ENCODE measurements at regions not wholly inside any gene's neighbourhood (a gene's known extent, or its start where the extent isn't known, plus 50 kb on each side); places are given as distances from the start of the nearest gene placed in this dataset.
"Not testable (repeated sequence)": the region's sequence is repeated elsewhere in the genome, so short reads cannot be mapped to it uniquely, and the experiment has no call there.

GRCh38 chr15:29990035-29990434 is 92.7 kb upstream of the GOLGA8J start:
- TF ChIP-seq CTCF (IDR thresholded peaks at IDR 0.05) (no peak), POLR2A (IDR thresholded peaks at IDR 0.05) (no peak)
- 26 to 38% methylated on average over 2 of the region's 2 CpGs for WGBS, 2 donors
- Histone ChIP-seq H3K36me3 (replicated peaks in 1 of 2; ENCODE audit: insufficient read depth in 1 of 2, low read depth in 2 of 2) (no peaks in the 10 kb centered on the region), H3K4me1 (peaks cover 3% of the 10 kb centered on the region), H3K9me3 (no peaks in the 10 kb centered on the region), H3K27me3 (no peaks in the 10 kb centered on the region), H3K4me3 (no peak overlapping the region), H3K27ac (no peak overlapping the region)
- ATAC-seq (no peak), DNase-seq (no peak)
- intact Hi-C loops (cut with DNase I): no loop called here

GRCh38 chr15:29988701-29989100 is 94.1 kb upstream of the GOLGA8J start:
- TF ChIP-seq CTCF (IDR thresholded peaks at IDR 0.05) (no peak), POLR2A (IDR thresholded peaks at IDR 0.05) (no peak)
- Histone ChIP-seq H3K4me1 (peaks cover 3% of the 10 kb centered on the region), H3K27ac (no peak overlapping the region), H3K4me3 (no peak overlapping the region), H3K27me3 (no peaks in the 10 kb centered on the region), H3K36me3 (replicated peaks in 1 of 2; ENCODE audit: insufficient read depth in 1 of 2, low read depth in 2 of 2) (no peaks in the 10 kb centered on the region), H3K9me3 (no peaks in the 10 kb centered on the region)
- no peak for ATAC-seq
- WGBS, 2 donors: 54 to 59% methylated on average over 3 of the region's 3 CpGs
- DNase-seq: no peak
- intact Hi-C loops (cut with DNase I): no loop called here

GRCh38 chr15:29986946-29987345 is 95.8 kb upstream of the GOLGA8J start:
- Histone ChIP-seq H3K9me3 (no peaks in the 10 kb centered on the region), H3K36me3 (replicated peaks in 1 of 2; ENCODE audit: insufficient read depth in 1 of 2, low read depth in 2 of 2) (no peaks in the 10 kb centered on the region), H3K27ac (no peak overlapping the region), H3K27me3 (no peaks in the 10 kb centered on the region), H3K4me1 (peaks cover 3% of the 10 kb centered on the region), H3K4me3 (no peak overlapping the region)
- intact Hi-C loops (cut with DNase I): no loop called here
- TF ChIP-seq POLR2A (IDR thresholded peaks at IDR 0.05): no peak
- no peak for TF ChIP-seq CTCF (IDR thresholded peaks at IDR 0.05)
- WGBS, 2 donors: 57 to 61% methylated on average over 2 of the region's 2 CpGs
- no peak for DNase-seq
- ATAC-seq: no peak

GRCh38 chr15:29978411-29979382 is 104.1 kb upstream of the GOLGA8J start:
- no peak overlapping the region for H3K27ac ChIP-seq
- no peaks in the 10 kb centered on the region for H3K36me3 ChIP-seq (replicated peaks in 1 of 2; ENCODE audit: insufficient read depth in 1 of 2, low read depth in 2 of 2)
- DNase-seq (no peak), ATAC-seq (no peak)
- TF ChIP-seq CTCF (IDR thresholded peaks at IDR 0.05) (no peak), POLR2A (IDR thresholded peaks at IDR 0.05) (no peak)
- intact Hi-C loops (cut with DNase I): no loop called here
- no peaks in the 10 kb centered on the region for H3K4me1 ChIP-seq
- no peaks in the 10 kb centered on the region for H3K9me3 ChIP-seq
- no peaks in the 10 kb centered on the region for H3K27me3 ChIP-seq
- H3K4me3 ChIP-seq: no peak overlapping the region
- WGBS, 2 donors: 59 to 68% methylated on average over 8 of the region's 8 CpGs

- H3K27ac ChIP-seq; H3K27me3 ChIP-seq; intact Hi-C loops (cut with DNase I); H3K4me1 ChIP-seq; DNase-seq; H3K36me3 ChIP-seq (replicated peaks in 1 of 2; ENCODE audit: insufficient read depth in 1 of 2, low read depth in 2 of 2); H3K4me3 ChIP-seq; H3K9me3 ChIP-seq; ATAC-seq: not testable (repeated sequence)
- WGBS, 2 donors: 74 to 92% methylated on average over 4 of the region's 4 CpGs
Measured at GRCh38 chr15:29974056-29974455, 108.7 kb upstream of the GOLGA8J start.
